ENCODE measurements at regions not wholly inside any gene's neighbourhood (a gene's known extent, or its start where the extent isn't known, plus 50 kb on each side); places are given as distances from the start of the nearest gene placed in this dataset.

DNA sequence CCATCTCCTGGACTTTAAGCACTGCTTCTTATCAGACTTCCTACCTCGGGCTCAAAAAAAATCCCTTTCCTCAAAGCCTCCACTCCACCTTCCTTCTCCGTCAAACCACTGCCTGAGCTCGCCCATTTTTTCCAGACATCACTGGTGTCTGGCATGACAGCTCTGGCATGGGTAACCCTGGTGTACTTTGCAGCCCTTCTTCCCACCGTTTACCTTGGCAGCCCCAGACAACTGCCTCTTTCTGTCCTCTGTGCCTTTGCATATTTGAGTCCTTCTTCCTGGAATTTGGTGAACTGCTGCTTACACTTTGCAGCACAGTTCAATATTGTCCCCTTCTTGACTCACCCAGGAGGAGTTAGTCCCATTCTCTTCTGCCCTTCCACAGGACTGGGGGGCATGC, 144.6 kb upstream of the TBX20 start:
- DNase-seq (ENCODE audit: low read depth in 1 of 2, low spot score in 1 of 2): no peak

DNA sequence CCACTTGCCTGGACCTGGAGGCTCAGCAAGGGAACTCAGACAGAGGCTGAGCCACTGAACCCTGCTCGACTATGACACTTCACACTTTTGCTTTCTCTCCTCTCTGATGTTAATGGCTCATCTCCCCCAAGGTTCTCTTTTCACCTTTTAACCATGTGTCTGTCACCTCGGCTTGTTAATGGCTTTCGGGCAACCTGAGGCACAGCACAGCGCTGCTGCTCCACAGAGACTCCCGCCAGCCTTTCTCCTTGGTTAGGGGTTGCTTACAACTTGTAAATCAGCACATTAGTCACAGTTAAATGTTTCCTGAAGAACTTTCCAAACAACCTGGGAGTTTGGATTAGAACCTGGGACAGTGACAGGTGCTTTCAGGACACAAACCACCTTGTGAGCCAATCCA, 136.2 kb upstream of the TBX20 start:
- DNase-seq (ENCODE audit: low read depth in 1 of 2, low spot score in 1 of 2): no peak

DNA sequence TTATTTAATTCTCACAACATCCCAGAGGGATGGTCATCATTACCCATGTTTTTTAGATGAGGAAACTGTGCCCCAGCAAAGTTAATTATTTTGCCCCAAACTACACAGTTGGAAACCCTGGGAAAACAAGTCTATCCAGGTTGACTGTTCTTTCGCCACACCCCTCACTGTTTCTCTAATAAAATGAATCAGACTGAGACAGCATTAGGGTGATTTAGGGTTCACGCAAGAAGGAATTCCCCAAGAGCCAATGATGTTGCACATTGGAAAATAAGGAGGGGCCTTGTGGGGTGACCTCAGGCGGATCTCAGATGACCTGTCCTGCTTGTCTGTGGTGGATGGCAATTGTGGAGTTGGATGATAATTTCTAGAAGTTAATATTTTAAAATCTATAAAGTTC, 135.7 kb upstream of the TBX20 start:
- DNase-seq (ENCODE audit: low read depth in 1 of 2, low spot score in 1 of 2): no peak

DNA sequence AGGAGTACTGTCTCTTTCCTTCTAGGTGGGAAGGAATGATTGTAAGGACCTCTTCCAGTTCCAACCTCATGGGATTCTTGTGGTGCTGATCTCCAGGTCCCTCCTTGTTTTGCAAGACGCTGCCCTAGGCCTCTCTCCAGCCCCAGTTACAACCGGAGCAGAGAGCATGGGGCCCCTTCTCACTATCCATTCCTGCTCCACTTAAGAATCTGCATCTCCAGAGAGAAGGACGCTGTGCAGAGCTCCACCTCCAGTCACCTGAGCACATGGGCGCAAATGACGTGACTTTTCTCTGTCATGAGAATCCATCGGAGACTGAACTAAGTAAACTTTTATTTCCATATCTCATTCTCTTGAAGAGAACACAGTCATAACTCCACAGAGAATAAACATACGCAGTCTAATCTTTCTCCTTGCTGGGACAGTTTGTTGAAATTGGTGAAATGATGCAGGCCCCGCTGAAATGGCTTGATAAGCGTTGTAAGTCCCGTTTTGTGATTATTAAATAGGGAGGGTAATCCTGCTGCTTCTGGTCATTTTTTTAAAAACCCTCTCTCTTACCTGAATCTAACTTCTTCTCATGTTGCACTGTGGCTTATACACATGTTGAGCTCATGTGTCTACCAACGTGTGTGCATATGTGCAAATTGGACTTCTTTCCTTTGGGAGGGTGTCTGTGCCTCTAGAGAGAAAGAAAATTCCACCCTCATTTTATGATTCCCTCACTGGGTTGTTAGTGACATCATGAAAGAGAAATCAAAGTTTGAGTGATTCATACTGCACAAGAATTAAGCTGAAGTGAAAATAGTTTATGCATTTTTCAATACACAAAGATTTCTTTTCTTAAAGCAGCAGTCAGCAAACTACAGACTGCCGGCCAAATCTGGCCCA, 133.2 kb upstream of the TBX20 start:
- no peak for DNase-seq (ENCODE audit: low read depth in 1 of 2, low spot score in 1 of 2)

DNA sequence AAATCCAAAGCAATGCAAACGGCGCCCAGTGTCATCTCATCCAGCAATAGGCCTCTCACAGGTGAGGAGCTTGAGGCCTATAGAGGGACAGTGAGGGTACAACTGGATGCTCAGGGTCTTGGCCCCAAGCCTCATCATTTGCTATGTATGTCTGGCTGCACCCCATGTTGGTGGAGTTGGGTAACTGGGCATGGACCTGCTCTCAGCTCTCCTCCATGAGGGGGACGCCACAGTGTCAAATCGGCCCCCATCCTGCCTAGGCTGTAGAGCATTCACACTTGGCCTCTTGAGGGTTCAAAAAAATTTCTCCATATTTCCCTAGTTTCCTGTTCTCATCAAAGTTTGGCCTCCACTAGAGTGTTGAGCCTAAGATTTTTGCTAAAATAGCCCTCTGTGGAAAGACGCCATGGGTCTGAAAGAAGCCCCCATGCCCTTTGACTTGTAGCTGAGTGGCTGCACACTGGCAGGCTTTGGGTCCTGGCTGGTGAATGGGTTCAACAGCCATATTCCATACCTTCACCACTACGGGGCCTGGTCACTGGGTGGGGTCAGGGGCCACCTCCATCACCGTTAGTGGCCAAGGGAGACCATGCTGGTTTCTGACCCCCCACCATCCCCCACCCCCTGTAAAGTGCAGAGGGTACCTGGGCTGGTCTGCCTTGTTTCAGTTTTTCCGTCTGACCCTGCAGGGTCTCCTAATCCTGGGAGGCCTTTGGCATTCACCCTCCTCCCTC, 132.3 kb upstream of the TBX20 start:
- DNase-seq (ENCODE audit: low read depth in 1 of 2, low spot score in 1 of 2): no peak

DNA sequence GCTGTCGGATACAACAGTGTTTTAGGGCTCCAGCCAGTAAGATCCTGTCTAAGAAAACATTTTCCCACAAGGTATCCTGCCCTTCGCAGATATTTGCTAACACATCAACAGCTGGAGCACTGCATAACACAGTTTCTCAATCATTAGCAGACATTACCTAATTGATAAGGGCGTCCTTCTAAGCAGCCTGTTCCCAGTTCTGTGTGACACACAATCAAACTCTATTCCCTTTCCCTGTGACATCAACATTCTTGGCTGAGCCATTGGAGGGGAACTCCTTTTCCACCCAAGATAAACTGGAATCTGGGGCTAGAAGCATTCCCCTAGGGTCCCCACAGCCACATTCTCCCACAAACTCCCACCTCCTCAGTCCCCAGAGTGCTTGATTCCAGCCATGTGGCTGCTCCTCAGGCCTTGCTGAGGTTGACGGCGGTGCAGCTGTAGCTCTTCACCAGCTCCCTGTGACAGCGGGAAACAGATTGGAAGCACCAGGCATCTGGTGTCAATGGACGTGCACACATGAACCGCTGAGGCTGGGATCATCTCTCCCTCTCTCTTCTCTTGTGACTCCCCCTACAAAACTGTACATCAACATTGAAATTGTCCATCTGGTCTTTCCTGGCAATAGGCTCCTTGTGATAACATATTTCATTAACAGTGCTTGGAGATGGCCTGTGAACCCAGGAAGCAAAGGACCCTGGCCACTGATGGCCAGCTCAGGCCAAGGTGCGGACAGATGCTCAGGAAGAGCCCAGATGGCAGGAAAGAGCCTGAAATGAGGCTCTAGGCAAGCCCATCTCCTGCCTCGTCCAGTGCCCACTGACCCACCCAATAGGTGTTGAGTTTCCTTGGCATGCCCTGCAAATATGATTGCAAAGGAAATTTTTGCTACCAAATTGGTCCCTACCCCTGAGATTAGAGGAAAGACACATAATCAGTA, 131.1 kb upstream of the TBX20 start:
- no peak for DNase-seq (ENCODE audit: low read depth in 1 of 2, low spot score in 1 of 2)

DNA sequence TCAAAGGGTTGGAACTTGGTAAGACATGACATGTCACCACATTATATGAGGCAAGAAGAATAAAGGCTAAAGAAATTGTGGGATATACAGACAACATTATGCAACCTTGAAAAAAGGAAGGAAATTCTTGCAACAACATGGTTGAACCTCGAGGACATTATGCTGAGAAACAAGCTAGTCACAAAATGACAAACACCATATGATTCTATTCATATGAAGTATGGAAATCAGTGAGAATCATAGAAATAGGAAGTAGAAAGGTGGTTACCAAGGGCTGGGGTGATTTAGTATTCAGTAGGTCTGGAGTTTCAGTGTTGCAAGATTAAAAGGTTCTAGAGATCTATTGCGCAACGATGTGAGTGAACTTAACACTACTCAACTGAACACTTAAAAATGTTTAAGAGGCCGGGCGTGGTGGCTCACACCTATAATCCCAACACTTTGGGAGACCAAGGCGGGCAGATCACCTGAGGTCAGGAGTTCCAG, 126.9 kb upstream of the TBX20 start:
- DNase-seq (ENCODE audit: low read depth in 1 of 2, low spot score in 1 of 2): no peak

DNA sequence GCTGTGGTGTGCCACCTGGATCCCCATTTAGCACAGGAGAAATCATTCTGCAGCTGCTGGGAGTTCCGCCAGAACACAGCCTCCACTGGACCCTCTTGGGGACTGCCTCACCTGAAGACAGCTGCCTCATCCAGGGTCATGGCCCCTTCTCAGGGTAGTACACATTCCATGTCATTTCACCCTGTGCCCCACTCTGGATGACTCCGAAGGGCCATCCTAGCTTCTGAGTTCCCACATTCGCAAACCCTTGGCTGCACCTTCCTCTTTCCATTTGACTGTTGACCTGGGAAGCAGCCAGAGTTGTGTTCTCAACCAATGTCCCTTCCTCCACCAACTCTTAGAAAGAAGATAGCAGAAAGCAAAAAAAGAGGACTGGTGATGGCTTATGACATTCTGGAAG, 125.6 kb upstream of the TBX20 start:
- no peak for DNase-seq (ENCODE audit: low read depth in 1 of 2, low spot score in 1 of 2)

DNA sequence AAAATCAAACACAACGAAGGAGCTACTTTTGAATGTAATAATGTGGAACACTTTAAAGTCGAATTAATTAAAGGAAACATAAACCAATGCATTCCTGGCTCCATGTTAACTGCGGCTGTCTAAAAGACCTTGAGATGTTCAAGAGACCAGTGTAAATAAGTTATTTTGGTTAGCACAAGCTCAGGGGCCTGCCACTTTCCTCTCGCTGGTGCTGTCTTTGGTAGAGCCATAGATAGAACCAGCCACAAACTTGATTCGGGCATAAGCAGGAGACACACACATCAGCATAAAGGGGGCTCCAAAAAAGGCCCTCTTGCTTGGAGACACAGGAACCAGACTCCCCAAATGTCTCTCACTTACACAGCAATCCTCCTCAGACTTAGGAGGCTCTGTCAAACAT, 121.6 kb upstream of the TBX20 start:
- no peak for DNase-seq (ENCODE audit: low read depth in 1 of 2, low spot score in 1 of 2)

DNA sequence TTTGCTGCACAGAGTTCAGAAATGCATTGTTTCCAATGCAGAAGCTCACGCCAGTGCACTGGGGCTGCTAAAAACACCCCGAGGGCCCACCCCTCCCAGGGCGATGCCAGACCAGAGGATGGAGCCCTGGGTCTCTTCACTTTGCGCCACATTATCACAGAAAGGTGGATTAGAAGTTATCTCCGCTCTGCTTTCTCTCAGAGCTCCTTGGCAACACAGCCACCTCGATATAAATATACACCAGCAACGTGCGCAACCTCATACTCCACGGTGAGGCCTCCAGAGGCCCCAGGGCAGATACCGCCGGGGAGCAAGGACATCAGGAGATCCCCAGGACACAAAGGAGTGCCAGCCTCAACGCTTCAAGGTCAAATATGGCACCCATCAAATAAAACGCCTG, 121.0 kb upstream of the TBX20 start:
- DNase-seq (ENCODE audit: low read depth in 1 of 2, low spot score in 1 of 2): no peak

DNA sequence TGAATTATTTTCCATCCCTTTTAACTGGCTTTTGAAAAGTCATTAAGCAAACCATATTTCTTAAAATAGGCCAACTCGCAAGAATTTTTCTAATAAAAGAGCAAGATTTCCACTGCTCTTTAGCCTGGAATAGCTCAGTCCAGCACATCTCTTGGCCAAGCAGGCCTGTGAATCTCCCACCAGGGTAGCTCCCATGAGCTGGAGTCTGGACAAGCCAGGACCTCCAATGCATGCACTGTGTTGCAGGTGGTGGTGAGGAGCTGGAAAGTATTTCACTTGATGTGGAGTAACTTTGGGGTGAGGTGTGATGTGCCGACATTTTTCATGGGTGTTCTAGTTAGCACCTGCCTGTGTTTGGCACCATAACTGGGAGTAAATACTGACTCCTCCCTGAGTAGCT, 117.3 kb upstream of the TBX20 start:
- no peak for DNase-seq (ENCODE audit: low read depth in 1 of 2, low spot score in 1 of 2)

DNA sequence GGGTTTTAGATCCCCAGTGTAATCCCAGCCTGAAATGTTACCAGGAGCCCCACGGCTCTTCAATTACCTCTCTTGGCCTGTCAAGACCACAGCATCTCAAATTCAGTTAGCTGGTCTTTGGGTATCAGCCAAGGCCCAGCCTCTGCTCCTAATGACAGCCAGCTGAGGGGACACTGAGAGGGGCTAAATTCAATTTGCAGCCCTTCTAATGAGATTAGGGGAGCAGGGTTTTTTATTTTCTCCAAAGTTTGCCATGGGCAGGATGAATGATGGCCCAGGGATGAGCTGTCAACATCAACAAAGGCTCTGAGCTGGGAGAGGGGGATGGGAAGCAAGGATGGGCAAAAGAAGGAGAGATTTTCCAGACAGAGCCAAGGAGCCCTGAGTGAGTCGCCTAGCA, 116.8 kb upstream of the TBX20 start:
- DNase-seq (ENCODE audit: low read depth in 1 of 2, low spot score in 1 of 2): no peak

DNA sequence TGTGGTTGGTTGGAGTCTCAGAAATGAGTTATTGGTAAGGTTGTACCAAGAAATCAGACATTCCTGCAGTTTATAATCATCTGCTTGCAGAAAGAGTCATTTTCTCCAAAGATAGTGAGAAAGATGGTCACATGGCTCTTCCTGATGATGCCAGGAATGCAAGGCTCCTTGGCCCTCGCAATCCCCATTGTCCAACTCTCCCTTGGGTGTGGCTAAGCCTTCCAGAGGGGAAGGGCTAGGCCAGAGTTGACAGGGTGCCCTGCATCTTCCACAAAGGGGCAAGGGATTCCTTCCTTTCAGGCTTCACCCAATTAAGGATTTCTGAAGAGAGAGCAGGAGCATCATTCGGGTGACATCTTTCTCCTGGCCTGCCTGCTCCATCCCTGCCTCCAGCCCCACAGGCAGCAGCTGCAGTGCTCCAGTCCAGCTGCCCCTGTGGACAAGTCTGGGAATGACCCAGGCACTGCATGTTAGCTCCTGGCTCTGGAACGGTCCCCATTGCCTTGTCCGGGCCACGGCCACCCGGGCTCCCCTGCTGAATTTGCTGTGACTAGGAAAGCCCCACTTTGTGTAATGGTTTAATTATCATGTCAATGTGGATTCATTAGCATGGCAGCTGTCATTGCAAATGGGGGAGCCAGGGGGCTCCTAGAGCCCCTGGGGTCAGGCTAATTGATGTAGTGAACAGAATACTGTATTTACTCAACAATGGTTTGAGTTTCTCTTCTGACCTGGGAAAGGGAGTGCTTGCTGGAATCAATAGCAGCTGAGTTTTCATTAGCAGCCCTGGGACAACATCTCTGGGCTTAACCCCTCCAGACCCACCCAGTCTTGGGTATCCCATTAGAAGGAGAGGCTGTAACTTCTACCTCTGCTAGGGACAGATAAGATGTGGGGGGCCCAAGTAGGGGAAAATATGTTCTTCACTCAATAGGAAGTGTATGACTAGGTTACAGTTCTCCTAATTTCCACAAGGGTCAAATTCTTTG, 112.6 kb upstream of the TBX20 start:
- no peak for DNase-seq (ENCODE audit: low read depth in 1 of 2, low spot score in 1 of 2)

DNA sequence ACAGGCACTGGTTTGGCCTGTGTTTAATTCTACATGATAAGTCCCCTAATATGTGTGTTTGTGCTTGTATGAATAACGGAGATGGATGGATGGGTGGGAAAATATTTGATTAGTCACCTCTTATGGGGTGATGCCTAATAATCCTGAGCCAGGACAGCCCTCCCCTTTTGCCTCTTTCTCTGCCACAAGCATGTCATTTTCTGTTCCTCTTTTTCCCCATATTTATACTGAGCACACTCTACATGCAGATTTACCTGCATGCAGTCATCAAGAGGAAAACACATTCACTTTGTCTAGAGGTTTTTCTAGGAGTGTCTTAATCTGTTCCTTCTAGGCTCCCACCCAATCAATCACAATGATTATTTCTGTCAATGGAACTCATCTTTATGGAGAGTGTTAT, 111.6 kb upstream of the TBX20 start:
- DNase-seq (ENCODE audit: low read depth in 1 of 2, low spot score in 1 of 2): no peak

DNA sequence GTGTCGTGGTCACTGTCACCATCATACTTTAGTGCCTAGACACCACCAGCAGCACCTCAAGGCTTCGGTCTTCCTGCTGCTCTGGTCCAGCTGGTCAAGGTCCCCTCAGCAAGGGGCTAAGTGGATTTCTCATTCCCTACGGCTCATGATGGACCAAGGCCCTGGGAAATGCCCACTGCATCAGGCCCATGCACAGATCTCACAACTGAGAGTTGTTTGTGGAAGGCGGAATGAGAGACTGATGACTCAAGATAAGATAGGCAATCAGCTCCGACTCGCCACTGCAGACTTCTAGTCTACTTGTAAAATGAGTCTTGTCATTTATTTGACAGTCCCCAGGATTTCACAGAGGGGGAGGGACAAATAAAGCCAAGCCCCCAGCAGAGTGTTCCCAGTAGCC, 108.4 kb upstream of the TBX20 start:
- DNase-seq (ENCODE audit: low read depth in 1 of 2, low spot score in 1 of 2): no peak

DNA sequence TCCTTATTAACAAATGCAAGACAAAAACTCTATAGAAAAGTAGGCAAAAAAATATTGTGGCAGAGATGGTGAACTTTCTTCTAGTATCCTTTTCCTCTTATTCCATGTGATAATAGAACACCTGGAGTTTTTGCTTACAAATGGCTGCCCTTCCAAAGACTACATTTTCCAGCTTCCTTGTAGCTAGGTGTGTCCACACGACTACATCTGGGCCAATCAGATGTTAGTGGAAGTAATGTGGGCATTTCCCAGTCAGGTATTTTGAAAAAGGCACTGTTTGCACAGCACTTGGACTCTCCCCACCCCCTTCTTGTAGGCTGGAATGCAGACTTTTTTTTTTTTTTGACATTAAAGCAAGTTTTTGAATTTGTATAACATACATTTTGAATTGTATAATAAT, 105.5 kb upstream of the TBX20 start:
- no peak for DNase-seq (ENCODE audit: low read depth in 1 of 2, low spot score in 1 of 2)

DNA sequence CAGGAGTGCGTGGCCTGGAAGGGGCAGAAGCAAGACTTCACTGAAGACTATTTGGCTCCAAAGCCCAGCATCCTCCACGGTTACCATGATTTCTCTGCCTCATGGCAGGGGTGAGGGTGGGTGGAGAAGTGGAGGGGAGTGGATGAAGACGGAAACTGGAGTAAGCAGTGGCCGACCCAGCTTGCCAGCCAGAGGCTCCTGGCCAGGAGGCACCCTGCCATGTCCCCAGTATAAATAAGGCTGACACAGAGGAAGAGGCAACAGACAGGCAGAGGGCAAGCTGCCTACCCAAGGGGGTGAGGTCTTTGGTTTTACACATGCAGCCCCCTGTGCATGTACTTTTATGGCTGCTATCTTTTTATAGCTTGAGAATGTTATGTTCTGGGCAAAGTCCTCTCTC, 102.6 kb upstream of the TBX20 start:
- DNase-seq (ENCODE audit: low read depth in 1 of 2, low spot score in 1 of 2): no peak

DNA sequence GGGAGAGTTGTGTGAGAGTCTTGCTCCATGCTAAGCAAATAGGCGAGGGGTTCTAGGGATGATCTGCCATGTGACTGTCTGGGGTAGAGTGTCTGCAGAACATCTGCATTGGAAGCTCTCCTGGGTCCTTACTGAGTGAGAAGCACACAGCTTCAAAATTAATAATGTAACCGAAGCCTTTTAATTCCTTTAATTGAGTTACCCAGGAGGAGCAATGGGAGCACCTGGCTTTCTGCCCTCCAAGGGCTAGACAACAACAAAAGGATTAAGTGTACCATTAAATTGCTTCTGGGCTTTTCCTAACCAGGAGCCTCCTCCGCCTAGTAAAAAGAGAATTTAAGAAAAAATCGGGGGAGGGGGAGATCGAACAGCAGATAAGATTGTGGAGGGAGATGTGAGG, 102.0 kb upstream of the TBX20 start:
- no peak for DNase-seq (ENCODE audit: low read depth in 1 of 2, low spot score in 1 of 2)

DNA sequence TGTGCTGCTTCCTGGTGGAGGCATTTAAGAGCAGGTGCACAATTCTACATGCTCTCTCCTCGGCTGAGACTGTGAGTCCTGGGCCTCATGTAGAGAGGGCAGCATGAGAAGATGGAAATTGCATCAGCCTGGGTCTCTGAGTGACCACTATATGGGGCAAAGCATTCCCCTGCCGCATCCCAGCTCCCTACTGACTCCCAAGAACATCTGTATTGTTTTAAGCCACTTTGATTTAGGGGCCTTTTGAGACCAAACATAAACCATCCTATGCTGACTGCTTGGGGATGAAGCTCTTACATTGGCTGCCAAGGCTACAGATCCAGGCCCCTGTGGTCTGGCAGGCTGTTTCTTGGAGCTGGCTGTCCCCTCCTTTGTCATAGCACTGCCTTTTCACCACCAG, 101.3 kb upstream of the TBX20 start:
- DNase-seq (ENCODE audit: low read depth in 1 of 2, low spot score in 1 of 2): no peak

DNA sequence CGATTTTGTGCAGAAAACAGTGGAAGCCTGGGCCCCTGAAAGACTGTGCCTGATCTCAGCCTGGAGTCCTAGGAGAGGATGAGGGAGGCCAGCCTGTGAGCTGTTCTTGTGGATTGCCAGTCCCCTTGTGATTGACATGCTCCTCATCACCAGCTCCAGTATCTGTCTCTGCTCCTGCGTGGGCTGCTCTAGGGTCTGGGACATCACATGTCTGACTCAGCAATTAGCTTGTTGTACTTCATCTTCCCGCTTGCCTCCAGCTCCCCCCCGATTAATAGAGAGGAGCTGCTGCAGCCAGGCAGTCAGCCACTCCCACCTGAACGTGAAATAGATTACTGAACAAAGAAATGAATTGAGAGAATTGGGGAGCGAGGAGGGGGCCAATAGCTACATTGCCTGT, 99.6 kb upstream of the TBX20 start:
- no peak for DNase-seq (ENCODE audit: low read depth in 1 of 2, low spot score in 1 of 2)

Measured in activated CD4-positive, alpha-beta T cell treated with anti-CD3 and anti-CD28 coated beads, Interleukin-2, amount 50 U/mL, for 24 hours (primary cell).